A549 (cell line): ENCODE measurements at regions not wholly inside any gene's neighbourhood (a gene's known extent, or its start where the extent isn't known, plus 50 kb on each side); places are given as distances from the start of the nearest gene placed in this dataset.

Experiments
- ATAC-seq, 2 experiments: fragments of 200-7000 bp in 1 of 2; fragments of >200 bp in 1 of 2; cut with Nextera tagmentation in 1 of 2; cut with Tn5 transposase in 1 of 2; 3 replicates each; pipeline versions ENCODE4 v1.8.0 to v1.9.1; 2018 to 2020; ENCODE audit warnings: mild to moderate bottlenecking in 1 of 2, moderate library complexity in 1 of 2
- CTCF ChIA-PET: fragments of 300-600 bp; sonication (Branson Sonifier 250); formaldehyde crosslinking; extraction: SDS; loops from one replicate; lab custom pipeline; 2021; ENCODE audit warnings: antibody characterized with exemption, inconsistent platforms; lab: Yijun Ruan, JAX
- POLR2A ChIA-PET: fragments of 350-600 bp; formaldehyde crosslinking; extraction: SDS; loops from one replicate; lab custom pipeline; 2021; ENCODE audit warnings: antibody characterized with exemption, inconsistent platforms; lab: Yijun Ruan, JAX
- DNase-seq, 2 experiments: peaks; one replicate each; pipeline versions ENCODE4 v3.0.0 to v3.0.0-alpha.2; 2011 to 2016; ENCODE audit warnings: low read depth in 1 of 2, low spot score in 1 of 2
- FAIRE-seq: peaks from 2 replicates; lab custom pipeline; 2011; peaks lifted over from hg19 to GRCh38; lab: Jason Lieb, UNC
- H3K27ac ChIP-seq, 2 experiments: fragments of >200 bp; sonication (Bioruptor Twin); formaldehyde crosslinking; 3 replicates each; pipeline ENCODE4 v1.5.1; 2016 to 2017
- H3K4me1 ChIP-seq: fragments of >200 bp; sonication (Bioruptor Twin); formaldehyde crosslinking; 3 replicates; pipeline ENCODE4 v1.6.1; 2016
- H3K4me2 ChIP-seq: fragments of >200 bp; sonication (Bioruptor Twin); formaldehyde crosslinking; 3 replicates; pipeline ENCODE4 v1.6.1; 2016
- H3K4me3 ChIP-seq: fragments of >200 bp; sonication (Bioruptor Twin); formaldehyde crosslinking; 3 replicates; pipeline ENCODE4 v1.5.1; 2016
- H3K9me3 ChIP-seq: fragments of >200 bp; sonication (Bioruptor Twin); formaldehyde crosslinking; 3 replicates; pipeline ENCODE4 v1.6.1; 2016
- ATOH8 ChIP-seq: fragments of 250-450 bp; sonication (Bioruptor Pico); IDR thresholded peaks from 2 replicates; pipeline ENCODE4 v1.5.0; 2020; ENCODE audit warnings: low read depth, mild to moderate bottlenecking, moderate library complexity
- BCL3 ChIP-seq: fragments of >200 bp; sonication (Bioruptor Twin); formaldehyde crosslinking; IDR thresholded peaks from 3 replicates; pipeline ENCODE4 v1.6.1; 2016
- CBX2 ChIP-seq: fragments of 200-600 bp; sonication (generic); IDR thresholded peaks from 2 replicates; pipeline ENCODE4 v1.6.1; 2016; ENCODE audit warnings: low read depth, mild to moderate bottlenecking, borderline replicate concordance
- CBX8 ChIP-seq: fragments of 200-600 bp; sonication (generic); IDR thresholded peaks from 2 replicates; pipeline ENCODE4 v1.6.1; 2016
- CHD2 ChIP-seq: fragments of 150-350 bp; IDR thresholded peaks from 2 replicates; pipeline ENCODE4 v1.6.1; 2014; ENCODE audit warnings: low read length; ENCODE audit not compliant: partially characterized antibody
- CHD4 ChIP-seq: fragments of 200-600 bp; sonication (generic); IDR thresholded peaks from 2 replicates; pipeline ENCODE4 v1.6.1; 2016; ENCODE audit warnings: antibody characterized with exemption, mild to moderate bottlenecking, borderline replicate concordance
- E2F6 ChIP-seq: IDR thresholded peaks from 2 replicates; pipeline ENCODE4 v1.6.1; 2012; ENCODE audit warnings: low read depth, borderline replicate concordance
- EHMT2 ChIP-seq: fragments of 200-600 bp; sonication (generic); IDR thresholded peaks from 2 replicates; pipeline ENCODE4 v1.6.1; 2016; ENCODE audit warnings: antibody characterized with exemption, low read depth, mild to moderate bottlenecking, moderate library complexity
- EP300 ChIP-seq, 2 experiments: fragments of >200 bp; sonication (Bioruptor Twin); formaldehyde crosslinking; IDR thresholded peaks; 2 replicates in 1 of 2; 3 replicates in 1 of 2; pipeline ENCODE4 v1.6.1; 2016 to 2017
- FOSL2 ChIP-seq, 2 experiments: fragments of 450-650 bp in 1 of 2; fragments of >200 bp in 1 of 2; sonication (Bioruptor Twin) in 1 of 2; formaldehyde crosslinking; IDR thresholded peaks; 2 replicates each; pipeline versions ENCODE4 v1.5.0 to v1.6.1; 2016 to 2020; ENCODE audit warnings: mild to moderate bottlenecking in 1 of 2, moderate library complexity in 1 of 2
- HDAC2 ChIP-seq: fragments of 200-600 bp; sonication (generic); IDR thresholded peaks from 2 replicates; pipeline ENCODE4 v1.6.1; 2016
- HMGXB4 ChIP-seq: fragments of 250-450 bp; sonication (Bioruptor Pico); IDR thresholded peaks from 2 replicates; pipeline ENCODE4 v1.5.0; 2021; ENCODE audit warnings: mild to moderate bottlenecking, moderate library complexity, borderline replicate concordance
- HOXA7 ChIP-seq: fragments of 250-450 bp; sonication (Bioruptor Pico); IDR thresholded peaks from 2 replicates; pipeline ENCODE4 v1.5.0; 2020; ENCODE audit warnings: mild to moderate bottlenecking, moderate library complexity
- HOXB13 ChIP-seq: fragments of 250-450 bp; sonication (Bioruptor Pico); IDR thresholded peaks from 2 replicates; pipeline ENCODE4 v1.5.0; 2020; ENCODE audit warnings: low read depth, mild to moderate bottlenecking, moderate library complexity
- HOXB5 ChIP-seq: fragments of 250-450 bp; sonication (Bioruptor Pico); IDR thresholded peaks from 2 replicates; pipeline ENCODE4 v1.5.0; 2020; ENCODE audit warnings: mild to moderate bottlenecking, moderate library complexity
- JUNB ChIP-seq: fragments of >200 bp; sonication (Bioruptor Twin); formaldehyde crosslinking; IDR thresholded peaks from 2 replicates; pipeline ENCODE4 v1.6.1; 2016
- KDM5A ChIP-seq: fragments of 200-600 bp; sonication (generic); IDR thresholded peaks from 2 replicates; pipeline ENCODE4 v1.6.1; 2016; ENCODE audit warnings: antibody characterized with exemption, mild to moderate bottlenecking
- MYC ChIP-seq: IDR thresholded peaks from 2 replicates; pipeline ENCODE4 v1.6.1; 2012; ENCODE audit warnings: mild to moderate bottlenecking, inconsistent platforms, low read length, improper control_type of control experiment, borderline replicate concordance
- NFE2L2 ChIP-seq: fragments of 150-350 bp; conservative IDR thresholded peaks from 2 replicates; pipeline ENCODE4 v1.6.1; 2014; ENCODE audit warnings: low read length
- NPAS2 ChIP-seq: fragments of 250-450 bp; sonication (Bioruptor Pico); IDR thresholded peaks from 2 replicates; pipeline ENCODE4 v1.8.0; 2022; ENCODE audit warnings: mild to moderate bottlenecking, moderate library complexity, borderline replicate concordance
- NR3C1 ChIP-seq: fragments of >200 bp; sonication (Bioruptor Twin); formaldehyde crosslinking; IDR thresholded peaks from 3 replicates; pipeline ENCODE4 v1.6.1; 2017
- PHF8 ChIP-seq: fragments of 200-600 bp; sonication (generic); IDR thresholded peaks from 2 replicates; pipeline ENCODE4 v1.6.1; 2016; ENCODE audit warnings: low read depth, mild to moderate bottlenecking, antibody characterized with exemption, moderate library complexity, borderline replicate concordance
- POLR2A ChIP-seq: IDR thresholded peaks from 2 replicates; pipeline ENCODE4 v1.6.1; 2012; ENCODE audit warnings: mild to moderate bottlenecking, low read length
- RAD21 ChIP-seq, 2 experiments: fragments of >200 bp in 1 of 2; sonication (Bioruptor Twin) in 1 of 2; formaldehyde crosslinking in 1 of 2; IDR thresholded peaks in 1 of 2; conservative IDR thresholded peaks in 1 of 2; 2 replicates in 1 of 2; 3 replicates in 1 of 2; pipeline ENCODE4 v1.6.1; 2012 to 2018; ENCODE audit warnings: inconsistent platforms in 1 of 2
- RCOR1 ChIP-seq: fragments of 150-350 bp; IDR thresholded peaks from 2 replicates; pipeline ENCODE4 v1.6.1; 2014; ENCODE audit warnings: antibody characterized with exemption, low read length, low read depth
- RFX5 ChIP-seq: fragments of 450-650 bp; IDR thresholded peaks from 2 replicates; pipeline ENCODE4 v1.7.1; 2014; ENCODE audit warnings: antibody characterized with exemption, mild to moderate bottlenecking, moderate library complexity
- SMC3 ChIP-seq: fragments of >200 bp; sonication (Bioruptor Twin); formaldehyde crosslinking; IDR thresholded peaks from 3 replicates; pipeline ENCODE4 v1.6.1; 2018; ENCODE audit warnings: inconsistent platforms
- TFCP2L1 ChIP-seq: fragments of 250-450 bp; sonication (Bioruptor Pico); IDR thresholded peaks from 2 replicates; pipeline ENCODE4 v1.5.0; 2021; ENCODE audit warnings: mild to moderate bottlenecking
- TP53 ChIP-seq: fragments of 250-450 bp; sonication (Bioruptor Pico); IDR thresholded peaks from 2 replicates; pipeline ENCODE4 v1.5.0; 2021; ENCODE audit warnings: mild to moderate bottlenecking, moderate library complexity
- USF2 ChIP-seq: fragments of 450-650 bp; IDR thresholded peaks from 2 replicates; pipeline ENCODE4 v1.6.1; 2014; ENCODE audit warnings: antibody characterized with exemption
- ZC3H11A ChIP-seq: fragments of 450-650 bp; IDR thresholded peaks from 2 replicates; pipeline ENCODE4 v1.6.1; 2014; ENCODE audit warnings: antibody characterized with exemption, mild to moderate bottlenecking
- ZNF302 ChIP-seq: fragments of 250-450 bp; sonication (Bioruptor Pico); IDR thresholded peaks from 2 replicates; pipeline ENCODE4 v1.9.0; 2021; ENCODE audit warnings: inconsistent platforms, mild to moderate bottlenecking, moderate library complexity
- WGBS: methylation state at CpG from one replicate; pipeline ENCODE4 v1.1.6; 2017; ENCODE audit errors: missing lambda C conversion rate; 5-methylcytosine and 5-hydroxymethylcytosine counted together

GRCh38 chr12:109654357-109654756 is 59.3 kb upstream of the FAM222A start:
- ATAC-seq: no peak
- ChIA-PET POLR2A (no interaction called here), CTCF (no interaction called here)
- TF ChIP-seq CBX2 (no peak), JUNB (no peak), HMGXB4 (CRISPR knock-in tag) (no peak), CHD2 (no peak), TFCP2L1 (CRISPR knock-in tag) (no peak), NPAS2 (CRISPR knock-in tag) (no peak), EHMT2 (no peak), NR3C1 (no peak), E2F6 (no peak), MYC (no peak), ZNF302 (CRISPR knock-in tag) (no peak), ATOH8 (CRISPR knock-in tag) (no peak), BCL3 (no peak), CHD4 (no peak), CBX8 (no peak), KDM5A (no peak), POLR2A (no peak), HOXB5 (CRISPR knock-in tag) (no peak), RAD21 (conservative IDR thresholded peaks at IDR 0.05 in 1 of 2, IDR thresholded peaks at IDR 0.05 in 1 of 2) (no peak), TP53 (CRISPR knock-in tag) (no peak)
- FAIRE-seq: no peak
- WGBS: 59% methylated on average over 13 of the region's 13 CpGs
- no peak for DNase-seq
- Histone ChIP-seq H3K4me3 (no peak overlapping the region), H3K4me2 (no peak overlapping the region), H3K4me1 (peaks cover under 1% of the 10 kb centered on the region; the same call in 1 of the 3 replicates), H3K9me3 (no peaks in the 10 kb centered on the region), H3K27ac (no peak overlapping the region)

- no peak for ATAC-seq
- ChIA-PET CTCF (interaction anchor here (0.7 kb wide), 2 partner anchors 57 to 343 kb away, joined by 3 read pairs; no protein-coding TSS in a partner anchor), POLR2A (no interaction called here)
- H3K9me3 ChIP-seq: no peaks in the 10 kb centered on the region
- no peak for DNase-seq
- H3K4me1 ChIP-seq: no peaks in the 10 kb centered on the region
- no peak for FAIRE-seq
- no peak overlapping the region for H3K4me2 ChIP-seq
- no peak overlapping the region for H3K27ac ChIP-seq
- no peak overlapping the region for H3K4me3 ChIP-seq
- 63% methylated on average over 2 of the region's 2 CpGs for WGBS
- no peak for TF ChIP-seq PHF8
- no peak for TF ChIP-seq MYC
- TF ChIP-seq TFCP2L1 (CRISPR knock-in tag): no peak
- no peak for TF ChIP-seq NFE2L2
- no peak for TF ChIP-seq HOXB13 (CRISPR knock-in tag)
- no peak for TF ChIP-seq EHMT2
- no peak for TF ChIP-seq RCOR1
- TF ChIP-seq BCL3: no peak
- no peak for TF ChIP-seq HOXA7 (CRISPR knock-in tag)
- TF ChIP-seq RFX5: no peak
- TF ChIP-seq EP300 (IDR thresholded peaks at IDR 0.05): no peak
- TF ChIP-seq USF2: no peak
- no peak for TF ChIP-seq FOSL2 (IDR thresholded peaks at IDR 0.05)
- TF ChIP-seq FOSL2 (CRISPR knock-in tag; IDR thresholded peaks at IDR 0.05): no peak
- no peak for TF ChIP-seq ZC3H11A
- no peak for TF ChIP-seq HDAC2
- TF ChIP-seq NR3C1: no peak
- no peak for TF ChIP-seq SMC3
- no peak for TF ChIP-seq CHD4
- TF ChIP-seq, all 56 proteins: peak for 0
These were observed 58.0 kb upstream of the FAM222A start for GRCh38 chr12:109655578-109655977.
